ENCODE measurements at regions not wholly inside any gene's neighbourhood (a gene's known extent, or its start where the extent isn't known, plus 50 kb on each side); places are given as distances from the start of the nearest gene placed in this dataset.

- TF ChIP-seq CTCF (conservative IDR thresholded peaks at IDR 0.05; ENCODE audit: low read depth, low read length), result no peak
- TF ChIP-seq EZH2 (IDR thresholded peaks at IDR 0.05; ENCODE audit: borderline replicate concordance, low read depth, low read length, poor library complexity, severe bottlenecking), result no peak
Observed at GRCh38 chr1:59045137-59045536, 251.8 kb upstream of the FGGY start.

Measured in A673 (cell line).